ENCODE measurements at regions not wholly inside any gene's neighbourhood (a gene's known extent, or its start where the extent isn't known, plus 50 kb on each side); places are given as distances from the start of the nearest gene placed in this dataset.
A peak's percentile ranks its signal among the peaks of the same experiment; 100 is the strongest.

GRCh38 chr7:68559518-68559917 lies 1038.8 kb upstream of the AUTS2 start:
- DNase-seq (ENCODE audit: low spot score) = no peak
- intact Hi-C loops (cut with micrococcal nuclease; ENCODE audit: unreplicated experiment) = no loop called here
- TF ChIP-seq CTCF (conservative IDR thresholded peaks at IDR 0.05; ENCODE audit: low read depth, low read length) (no peak), EZH2 (IDR thresholded peaks at IDR 0.05; ENCODE audit: borderline replicate concordance, low read depth, low read length, poor library complexity, severe bottlenecking) (no peak)
- Histone ChIP-seq H3K4me3 (ENCODE audit: low read depth, low read length, poor library complexity, severe bottlenecking) (no peak overlapping the region), H3K27ac (ENCODE audit: low read depth, low read length, poor library complexity, severe bottlenecking) (no peak overlapping the region), H3K36me3 (ENCODE audit: insufficient read depth, low read length, poor library complexity, severe bottlenecking) (no peaks in the 10 kb centered on the region), H3K4me1 (ENCODE audit: insufficient read depth, low read length, poor library complexity, severe bottlenecking) (peaks cover 16% of the 10 kb centered on the region), H3K9me3 (ENCODE audit: low read depth, low read length, poor library complexity, severe bottlenecking) (no peaks in the 10 kb centered on the region), H3K27me3 (replicated peaks; ENCODE audit: insufficient read depth, low read depth, low read length, poor library complexity) (no peaks in the 10 kb centered on the region)
- ChIA-PET CTCF (no interaction called here), POLR2A (ENCODE audit: low non-redundant PET) (no interaction called here)
- BruUV-seq (replicated peaks) = no TSS peak

GRCh38 chr7:68562323-68562899 lies 1035.9 kb upstream of the AUTS2 start:
- Histone ChIP-seq H3K36me3 (ENCODE audit: insufficient read depth, low read length, poor library complexity, severe bottlenecking) (no peaks in the 10 kb centered on the region), H3K27ac (ENCODE audit: low read depth, low read length, poor library complexity, severe bottlenecking) (no peak overlapping the region), H3K27me3 (replicated peaks; ENCODE audit: insufficient read depth, low read depth, low read length, poor library complexity) (no peaks in the 10 kb centered on the region), H3K9me3 (ENCODE audit: low read depth, low read length, poor library complexity, severe bottlenecking) (no peaks in the 10 kb centered on the region), H3K4me3 (ENCODE audit: low read depth, low read length, poor library complexity, severe bottlenecking) (no peak overlapping the region), H3K4me1 (ENCODE audit: insufficient read depth, low read length, poor library complexity, severe bottlenecking) (peaks cover 16% of the 10 kb centered on the region)
- TF ChIP-seq EZH2 (IDR thresholded peaks at IDR 0.05; ENCODE audit: borderline replicate concordance, low read depth, low read length, poor library complexity, severe bottlenecking) = no peak
- TF ChIP-seq CTCF (conservative IDR thresholded peaks at IDR 0.05; ENCODE audit: low read depth, low read length) = no peak
- no TSS peak for BruUV-seq (replicated peaks)
- DNase-seq (ENCODE audit: low spot score) = peak; percentile 77
- ChIA-PET POLR2A (ENCODE audit: low non-redundant PET) (no interaction called here), CTCF (interaction anchor here (0.7 kb wide), 1 partner anchor 49 kb away, joined by 3 read pairs; no protein-coding TSS in a partner anchor)
- intact Hi-C loops (cut with micrococcal nuclease; ENCODE audit: unreplicated experiment) = no loop called here

GRCh38 chr7:68564306-68565135 lies 1033.8 kb upstream of the AUTS2 start:
- H3K9me3 ChIP-seq (ENCODE audit: low read depth, low read length, poor library complexity, severe bottlenecking) = no peaks in the 10 kb centered on the region
- no peak overlapping the region for H3K4me3 ChIP-seq (ENCODE audit: low read depth, low read length, poor library complexity, severe bottlenecking)
- H3K36me3 ChIP-seq (ENCODE audit: insufficient read depth, low read length, poor library complexity, severe bottlenecking) = no peaks in the 10 kb centered on the region
- intact Hi-C loops (cut with micrococcal nuclease; ENCODE audit: unreplicated experiment) = no loop called here
- ChIA-PET POLR2A (ENCODE audit: low non-redundant PET) (no interaction called here), CTCF (no interaction called here)
- no peaks in the 10 kb centered on the region for H3K27me3 ChIP-seq (replicated peaks; ENCODE audit: insufficient read depth, low read depth, low read length, poor library complexity)
- BruUV-seq (replicated peaks) = no TSS peak
- no peak for DNase-seq (ENCODE audit: low spot score)
- H3K4me1 ChIP-seq (ENCODE audit: insufficient read depth, low read length, poor library complexity, severe bottlenecking) = peaks cover 16% of the 10 kb centered on the region
- no peak overlapping the region for H3K27ac ChIP-seq (ENCODE audit: low read depth, low read length, poor library complexity, severe bottlenecking)
- TF ChIP-seq CTCF (conservative IDR thresholded peaks at IDR 0.05; ENCODE audit: low read depth, low read length) (no peak), EZH2 (IDR thresholded peaks at IDR 0.05; ENCODE audit: borderline replicate concordance, low read depth, low read length, poor library complexity, severe bottlenecking) (no peak)

All from A673 (cell line).